GM12878 (cell line): ENCODE measurements at regions not wholly inside any gene's neighbourhood (a gene's known extent, or its start where the extent isn't known, plus 50 kb on each side); places are given as distances from the start of the nearest gene placed in this dataset.

Experiments used
- ATAC-seq: fragments of 200-7000 bp; cut with Tn5 transposase; 3 replicates; pipeline ENCODE4 v1.9.1; 2020; ENCODE audit warnings: mild to moderate bottlenecking, moderate library complexity
- BruUV-seq: library from RNA; stranded (reverse); fragments of 400-500 nt; replicated peaks from 2 replicates; lab custom pipeline; 2021; lab: Mats Ljungman, UMichigan
- CTCF ChIA-PET: fragments of 300-600 bp; sonication (Branson Sonifier 250); formaldehyde crosslinking; extraction: SDS; loops from one replicate; lab custom pipeline; 2021; ENCODE audit warnings: inconsistent platforms; lab: Yijun Ruan, JAX
- POLR2A ChIA-PET: fragments of 350-600 bp; formaldehyde crosslinking; extraction: SDS; loops from one replicate; lab custom pipeline; 2021; ENCODE audit warnings: inconsistent platforms; lab: Charles Lee
- RAD21 ChIA-PET: fragments of 300-600 bp; sonication (Branson Sonifier 250); formaldehyde crosslinking; loops from one replicate; lab custom pipeline; 2023; ENCODE audit warnings: antibody characterized with exemption; ENCODE audit not compliant: unreplicated experiment; lab: Charles Lee
- SMC1A ChIA-PET: fragments of 300-600 bp; sonication (Branson Sonifier 250); formaldehyde crosslinking; loops from one replicate; lab custom pipeline; 2023; ENCODE audit not compliant: unreplicated experiment, uncharacterized antibody; lab: Charles Lee
- DNase-seq: peaks from one replicate; pipeline ENCODE4 v3.0.0-alpha.2; 2011; ENCODE audit warnings: low read depth, low spot score
- FAIRE-seq: peaks from 3 replicates; lab custom pipeline; 2011; peaks lifted over from hg19 to GRCh38; lab: Jason Lieb, UNC
- H2AFZ ChIP-seq: 2 replicates; pipeline ENCODE4 v1.6.0; 2011; ENCODE audit warnings: low read depth, low read length, control low read depth; ENCODE audit not compliant: control insufficient read depth
- H3K27ac ChIP-seq: 2 replicates; pipeline ENCODE4 v1.5.1; 2011; ENCODE audit warnings: control low read depth; ENCODE audit not compliant: control insufficient read depth, insufficient read depth
- H3K27me3 ChIP-seq, 2 experiments: replicated peaks in 1 of 2; 2 replicates each; pipeline versions ENCODE4 v1.6.0 to v1.6.1; 2011; ENCODE audit warnings: low read length in 1 of 2; ENCODE audit not compliant: control insufficient read depth in 2 of 2, insufficient read depth in 2 of 2
- H3K36me3 ChIP-seq, 2 experiments: 2 replicates each; pipeline ENCODE4 v1.5.1; 2011; ENCODE audit warnings: low read length in 1 of 2; ENCODE audit not compliant: control insufficient read depth in 2 of 2, insufficient read depth in 2 of 2
- H3K4me1 ChIP-seq: 2 replicates; pipeline ENCODE4 v1.6.1; 2011; ENCODE audit warnings: mild to moderate bottlenecking, low read length, moderate library complexity, mixed read lengths; ENCODE audit not compliant: control insufficient read depth, insufficient read depth
- H3K4me2 ChIP-seq: 2 replicates; pipeline ENCODE4 v1.6.0; 2011; ENCODE audit warnings: control low read depth; ENCODE audit not compliant: control insufficient read depth, insufficient read depth
- H3K4me3 ChIP-seq: fragments of 200-600 bp; sonication (generic); 2 replicates; pipeline ENCODE4 v1.5.1; 2016
- H3K79me2 ChIP-seq: 2 replicates; pipeline ENCODE4 v1.6.0; 2011; ENCODE audit warnings: low read length; ENCODE audit not compliant: control insufficient read depth, insufficient read depth
- H3K9ac ChIP-seq: 2 replicates; pipeline ENCODE4 v1.8.0; 2011; ENCODE audit warnings: low read length, control low read depth, mixed read lengths; ENCODE audit not compliant: control insufficient read depth, insufficient read depth
- H3K9me3 ChIP-seq: replicated peaks from 3 replicates; pipeline ENCODE4 v1.5.1; 2011; ENCODE audit warnings: mild to moderate bottlenecking, low read length; ENCODE audit not compliant: control insufficient read depth, insufficient read depth
- H4K20me1 ChIP-seq: 2 replicates; pipeline ENCODE4 v1.6.0; 2011; ENCODE audit not compliant: control insufficient read depth, insufficient read depth
- ATF3 ChIP-seq: IDR thresholded peaks from 2 replicates; pipeline ENCODE4 v1.6.1; 2011; ENCODE audit warnings: low read depth, mild to moderate bottlenecking, low read length, moderate library complexity, borderline replicate concordance; ENCODE audit errors: extremely low read depth
- BCL11A ChIP-seq: IDR thresholded peaks from 2 replicates; pipeline ENCODE4 v1.6.1; 2011; ENCODE audit warnings: low read depth, low read length
- ETV6 ChIP-seq, 2 experiments: fragments of 450-650 bp in 1 of 2; IDR thresholded peaks in 1 of 2; conservative IDR thresholded peaks in 1 of 2; 2 replicates each; pipeline ENCODE4 v1.6.1; 2014; ENCODE audit warnings: antibody characterized with exemption in 1 of 2, borderline replicate concordance in 1 of 2, low read depth in 1 of 2, mild to moderate bottlenecking in 1 of 2, moderate library complexity in 1 of 2
- MTA3 ChIP-seq: IDR thresholded peaks from 2 replicates; pipeline ENCODE4 v1.6.1; 2012; ENCODE audit warnings: low read length, inconsistent platforms, borderline replicate concordance
- NR2C1 ChIP-seq: fragments of 450-650 bp; IDR thresholded peaks from 2 replicates; pipeline ENCODE4 v1.6.1; 2017; ENCODE audit warnings: antibody characterized with exemption, mild to moderate bottlenecking, moderate library complexity
- ZBTB11 ChIP-seq: fragments of 450-650 bp; formaldehyde crosslinking; IDR thresholded peaks from 2 replicates; pipeline ENCODE4 v1.5.0; 2022; ENCODE audit warnings: mild to moderate bottlenecking, missing genetic modification characterization
- ZBTB4 ChIP-seq: fragments of 450-650 bp; formaldehyde crosslinking; IDR thresholded peaks from 2 replicates; pipeline ENCODE4 v1.4.0; 2022; ENCODE audit warnings: mild to moderate bottlenecking, moderate library complexity
- ZNF207 ChIP-seq: fragments of 450-650 bp; IDR thresholded peaks from 2 replicates; pipeline ENCODE4 v1.6.1; 2014; ENCODE audit warnings: antibody characterized with exemption, mild to moderate bottlenecking, borderline replicate concordance
- in situ Hi-C: fragments of 300-500 bp; cut with MboI; formaldehyde crosslinking; loops from 9 replicates; pipeline ENCODE4 v1.14.3; 2018; ENCODE audit warnings: mixed read lengths
- intact Hi-C: fragments of 100-400 bp; cut with micrococcal nuclease; formaldehyde crosslinking; loops from one replicate; pipeline ENCODE4 v1.14.2; 2022; ENCODE audit not compliant: unreplicated experiment

- ChIA-PET POLR2A (no interaction called here), SMC1A (no interaction called here), CTCF (no interaction called here), RAD21 (no interaction called here)
- H3K27me3 ChIP-seq, result no peaks in the 10 kb centered on the region
- ATAC-seq (no peak), DNase-seq (no peak), FAIRE-seq (no peak)
- H3K4me2 ChIP-seq, result no peak overlapping the region
- TF ChIP-seq NR2C1 (no peak), ATF3 (no peak), ETV6 (conservative IDR thresholded peaks at IDR 0.05 in 1 of 2, IDR thresholded peaks at IDR 0.05 in 1 of 2; ENCODE audit: borderline replicate concordance in 1 of 2, low read depth in 1 of 2) (no peak), ZBTB4 (CRISPR knock-in tag) (no peak), BCL11A (no peak), ZBTB11 (CRISPR knock-in tag) (no peak), ZNF207 (no peak), MTA3 (no peak)
- no peak overlapping the region for H3K27ac ChIP-seq
- H3K4me1 ChIP-seq, result no peaks in the 10 kb centered on the region
- in situ Hi-C loops (no loop called here), intact Hi-C loops (no loop called here)
- H4K20me1 ChIP-seq, result no peaks in the 10 kb centered on the region
- no peak overlapping the region for H3K9ac ChIP-seq
- H3K79me2 ChIP-seq, result no peaks in the 10 kb centered on the region
- no peaks in the 10 kb centered on the region for H3K36me3 ChIP-seq
- no peak overlapping the region for H2AFZ ChIP-seq
- no TSS peak for BruUV-seq
- H3K4me3 ChIP-seq, result no peak overlapping the region
- H3K9me3 ChIP-seq, result no peaks in the 10 kb centered on the region; the same call in 1 of the 3 replicates
Measured at GRCh38 chr2:38215993-38216392, 140.0 kb upstream of the CYP1B1 start.
